Inferior parietal cortex (tissue), 1 donor: ENCODE measurements at regions not wholly inside any gene's neighbourhood (a gene's known extent, or its start where the extent isn't known, plus 50 kb on each side); places are given as distances from the start of the nearest gene placed in this dataset.

Experiments
- DNase-seq: peaks from one replicate; pipeline ENCODE4 v3.0.0-alpha.2; 2016; ENCODE audit errors: extremely low spot score

DNA sequence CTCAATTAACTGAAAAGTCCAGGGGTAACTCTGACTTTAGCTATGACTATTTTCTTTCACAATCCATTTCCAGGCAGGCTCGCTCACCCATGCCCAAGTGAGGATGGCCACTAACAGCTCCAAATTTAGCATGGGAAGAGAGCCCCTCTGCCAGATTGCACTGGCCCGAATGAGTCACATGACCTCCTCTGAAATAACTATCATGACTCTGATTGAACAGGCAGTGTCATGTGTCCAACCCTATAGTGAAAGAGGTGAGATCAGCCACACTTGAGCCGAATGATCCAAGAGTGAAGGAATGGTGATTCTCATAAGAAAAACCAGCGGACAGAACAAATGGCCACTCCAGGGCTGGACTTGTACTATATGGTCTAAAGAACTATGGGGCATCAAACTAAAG, 242.3 kb downstream of the NSG2 start:
- no peak for DNase-seq

DNA sequence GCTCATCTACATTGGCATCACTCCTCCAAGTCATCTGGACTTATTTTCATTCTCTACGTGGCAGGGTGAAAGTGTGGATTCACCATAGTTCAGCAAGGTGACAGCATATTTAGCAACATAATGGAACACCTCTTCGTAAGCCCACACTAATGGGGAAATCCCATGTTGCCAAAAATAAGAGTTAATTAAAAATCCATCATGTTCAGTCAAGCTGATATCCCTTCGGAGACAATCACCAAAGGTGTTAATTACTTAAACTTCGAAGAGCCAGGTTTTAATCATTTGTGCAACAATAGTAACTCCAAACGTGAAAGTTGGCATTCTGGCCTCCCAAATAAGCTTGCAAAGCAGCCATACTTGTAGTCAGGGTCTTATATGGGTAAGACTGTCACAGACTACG, 242.9 kb downstream of the NSG2 start:
- no peak for DNase-seq

DNA sequence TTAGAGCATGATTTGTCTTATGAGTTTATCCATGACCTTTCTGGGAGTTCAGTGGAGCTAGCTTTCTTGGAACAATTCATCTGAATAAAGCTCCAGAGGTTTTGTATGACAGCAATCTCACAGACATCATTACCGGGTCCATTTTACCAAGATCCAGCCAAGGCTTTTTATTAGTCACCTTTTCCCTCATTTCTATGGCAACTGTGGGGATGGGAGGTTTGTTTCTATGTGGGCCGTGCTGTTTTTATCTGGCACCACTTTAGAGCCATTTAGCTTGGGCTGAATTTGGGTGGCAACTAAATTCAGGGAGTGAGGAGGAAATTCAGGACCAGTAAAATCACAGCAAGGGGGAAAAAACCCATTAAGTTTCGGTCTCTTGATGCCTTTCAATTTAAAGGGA, 245.7 kb downstream of the NSG2 start:
- DNase-seq = no peak

DNA sequence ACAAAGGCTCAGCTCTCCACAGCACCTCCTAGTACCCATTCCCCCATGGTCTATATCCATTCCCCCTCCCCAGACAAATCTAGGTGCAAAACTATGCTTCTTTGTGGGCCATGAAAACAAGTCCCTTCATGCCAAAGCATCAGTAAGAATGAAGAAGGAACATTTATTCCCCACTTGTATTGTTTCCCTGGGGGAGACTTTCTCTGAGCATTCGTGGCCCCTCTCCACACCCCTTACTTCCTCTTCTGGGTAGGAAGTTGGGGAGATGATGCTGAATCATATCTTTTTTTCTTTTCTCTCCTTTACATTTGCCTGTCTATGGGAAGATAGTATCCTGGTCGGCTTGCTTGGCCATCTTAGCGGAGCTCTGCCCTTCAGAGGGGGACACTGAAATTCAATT, 246.8 kb downstream of the NSG2 start:
- DNase-seq = no peak

DNA sequence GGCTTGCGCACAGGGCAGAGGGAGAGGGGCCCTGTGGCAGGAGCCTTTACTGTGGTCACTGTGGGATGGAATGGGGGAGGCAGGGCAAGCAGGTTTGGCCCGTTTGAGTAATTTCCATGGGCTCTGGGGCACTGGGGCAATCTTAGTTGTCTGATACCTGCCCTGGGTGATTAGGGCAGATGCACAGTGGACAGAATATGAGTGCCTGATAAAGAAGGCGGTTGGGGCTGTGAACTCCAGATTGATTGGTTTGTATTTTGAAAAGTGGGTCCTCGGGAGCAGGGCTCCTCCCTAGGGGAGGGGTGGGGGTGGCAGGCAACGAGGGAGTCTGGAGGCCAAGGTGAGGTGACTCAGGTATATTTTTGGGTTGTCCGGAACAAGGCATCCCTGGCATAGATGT, 247.5 kb downstream of the NSG2 start:
- no peak for DNase-seq

DNA sequence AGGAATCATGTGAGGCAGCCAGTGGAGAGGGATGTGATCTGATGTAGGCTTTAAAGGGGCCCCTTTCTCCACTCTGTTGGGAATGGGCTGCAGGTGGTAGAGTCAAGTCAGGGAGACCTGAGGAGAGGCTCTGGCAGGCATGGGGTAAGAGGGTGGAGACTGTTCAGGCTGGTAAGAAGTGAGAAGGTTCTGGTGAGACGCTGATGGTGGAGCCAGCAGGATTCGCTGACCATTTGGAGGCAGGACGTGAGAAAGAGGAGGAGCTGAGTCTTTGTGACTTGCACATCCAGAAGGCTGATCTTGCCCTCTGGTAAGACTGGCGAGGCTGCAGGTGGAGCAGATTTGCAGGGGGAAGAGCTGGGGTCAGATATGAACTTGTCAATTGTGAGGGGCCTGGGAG, 248.0 kb downstream of the NSG2 start:
- no peak for DNase-seq

DNA sequence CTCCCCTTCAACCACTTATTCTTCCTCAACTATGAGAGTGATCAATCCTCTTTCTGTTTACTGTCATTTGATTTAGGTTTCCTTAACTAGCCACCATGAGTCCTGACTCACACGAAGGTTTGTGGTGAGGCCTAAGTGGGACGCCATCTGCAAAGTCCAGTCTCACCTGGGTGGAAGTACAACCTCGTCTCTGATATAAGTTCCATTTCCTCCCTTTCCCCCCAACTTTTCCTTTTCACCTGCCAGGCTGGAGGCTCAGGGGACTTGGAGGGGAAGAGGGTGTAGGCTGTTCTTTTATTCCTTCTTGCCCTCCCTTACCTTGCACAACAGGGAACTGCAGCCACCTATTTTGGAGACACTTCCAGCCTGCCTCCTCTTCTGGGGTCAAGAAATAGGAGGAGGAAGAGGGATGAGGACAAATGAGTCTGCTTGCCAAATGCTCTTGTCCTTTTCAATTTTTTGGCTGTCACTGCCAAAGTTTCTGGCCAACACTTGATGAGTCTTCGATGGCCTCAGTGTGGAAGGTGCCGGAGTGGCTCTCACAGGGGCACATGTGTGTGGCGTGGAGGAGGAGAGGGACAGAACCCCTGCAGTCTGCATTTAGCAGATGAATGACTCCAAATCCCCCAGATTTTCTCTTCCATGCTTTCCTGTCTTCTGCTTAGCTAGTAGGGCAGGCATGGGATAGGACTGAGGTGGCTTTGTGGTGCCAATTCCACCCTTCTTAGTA, 249.6 kb downstream of the NSG2 start:
- no peak for DNase-seq

DNA sequence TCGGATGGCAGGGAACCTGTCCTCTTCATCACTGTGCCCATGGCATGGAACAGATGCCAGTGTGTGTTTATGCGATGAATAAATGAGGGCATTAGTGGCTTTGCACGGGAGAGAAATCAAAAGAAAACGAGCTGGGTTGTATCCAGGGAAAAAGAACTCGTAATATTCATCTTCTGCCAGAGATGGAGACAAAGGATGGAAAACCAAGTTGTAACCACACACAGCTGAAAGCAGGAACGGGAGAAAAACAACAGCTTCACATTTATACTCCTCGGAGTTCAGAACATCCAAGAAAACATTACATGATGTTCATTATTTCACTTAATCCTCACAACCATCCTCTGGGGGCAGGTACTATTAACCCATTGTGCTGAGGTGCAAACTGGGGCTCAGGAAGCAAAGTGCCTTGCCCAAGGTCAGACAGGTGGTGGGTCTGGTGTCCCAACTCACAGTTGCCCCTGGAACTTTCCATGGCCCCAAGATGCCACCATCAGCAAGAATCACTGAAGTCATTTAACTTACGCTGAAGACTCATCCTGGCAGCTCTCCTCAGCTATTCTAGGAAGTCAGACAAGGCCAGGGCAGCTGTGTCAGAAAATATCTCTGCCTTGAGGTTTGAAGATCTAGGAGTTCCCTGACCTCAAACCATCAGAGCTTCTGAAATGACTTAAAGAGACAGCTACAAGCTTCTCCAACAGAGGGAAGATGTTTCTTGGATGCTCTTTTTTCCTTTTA, 250.4 kb downstream of the NSG2 start:
- DNase-seq = no peak

DNA sequence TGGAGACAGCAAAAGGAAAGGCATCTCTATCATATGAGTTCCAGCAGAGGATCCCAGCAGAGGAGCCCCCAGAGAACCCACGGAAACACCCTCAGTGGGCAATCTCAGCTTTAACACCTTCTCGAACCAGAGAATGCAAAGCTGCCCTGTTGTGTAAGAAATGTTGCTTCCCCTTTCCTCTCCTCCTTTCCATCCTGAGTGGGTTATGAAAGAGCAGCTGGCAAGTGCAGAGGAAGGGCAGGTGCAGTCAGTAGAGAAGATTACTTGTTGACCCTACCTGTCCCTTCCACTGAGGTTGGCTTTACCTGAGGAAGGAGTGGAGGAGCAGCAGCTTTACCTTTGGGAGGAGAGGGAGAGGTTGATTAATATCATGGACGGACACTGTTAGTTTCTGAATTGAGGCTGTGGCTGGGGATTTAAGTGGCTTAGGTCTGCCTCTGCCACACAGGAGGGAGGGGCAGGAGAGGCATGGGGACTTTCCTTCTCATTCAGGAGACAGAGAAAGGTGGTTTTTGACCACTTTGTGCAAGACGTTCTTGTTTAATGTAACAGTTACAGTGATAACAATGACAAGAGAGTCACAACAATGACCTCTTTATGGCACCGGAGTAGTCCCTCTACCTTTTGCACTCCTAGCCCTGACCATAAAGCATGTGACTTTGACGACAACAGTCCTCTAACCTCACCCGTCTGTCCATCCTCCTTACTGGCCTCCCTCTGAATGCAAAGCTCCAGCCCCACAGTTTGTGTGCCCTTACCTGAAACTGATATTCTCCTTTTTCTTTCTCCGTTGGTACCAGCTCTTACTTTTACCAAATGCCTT, 254.8 kb downstream of the NSG2 start:
- DNase-seq = no peak

DNA sequence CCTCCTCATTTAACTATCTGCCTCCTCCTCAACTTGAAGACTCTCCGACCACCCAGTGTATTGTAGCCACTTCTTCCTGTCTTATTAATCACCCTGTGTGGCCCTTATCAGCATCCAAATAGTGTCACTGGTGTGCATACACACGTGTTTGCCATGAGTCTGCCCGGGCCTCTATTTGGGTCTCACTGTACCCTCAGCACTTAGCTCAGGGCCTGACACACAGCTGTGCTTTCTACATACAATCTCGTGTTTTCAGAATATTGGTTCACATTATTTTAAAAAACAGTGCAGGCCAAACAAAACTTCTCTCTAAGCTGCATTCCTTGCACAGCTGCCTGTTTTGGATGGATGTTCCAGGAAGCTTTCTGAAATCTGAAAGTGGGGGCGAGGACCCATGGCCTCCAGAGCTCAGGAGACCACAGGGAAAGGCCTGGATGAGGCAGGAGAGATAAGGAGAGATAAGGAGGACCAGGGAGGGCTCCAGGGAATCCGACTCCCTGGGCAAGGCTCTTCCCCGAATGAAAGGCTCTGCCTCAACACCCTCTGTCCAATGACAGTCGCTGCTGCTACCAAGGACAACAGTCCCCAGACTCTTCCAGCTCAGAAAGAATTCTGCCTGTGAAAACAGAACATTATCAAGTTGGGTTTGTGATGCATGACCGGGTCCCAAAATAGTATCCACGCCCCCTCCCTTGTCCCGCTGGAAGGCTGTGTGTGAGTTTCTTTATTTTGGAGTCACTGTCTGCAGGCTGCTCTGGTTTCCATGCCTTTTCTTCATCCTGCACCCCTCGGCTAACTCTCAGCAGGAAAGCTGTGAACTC, 255.6 kb downstream of the NSG2 start:
- no peak for DNase-seq

DNA sequence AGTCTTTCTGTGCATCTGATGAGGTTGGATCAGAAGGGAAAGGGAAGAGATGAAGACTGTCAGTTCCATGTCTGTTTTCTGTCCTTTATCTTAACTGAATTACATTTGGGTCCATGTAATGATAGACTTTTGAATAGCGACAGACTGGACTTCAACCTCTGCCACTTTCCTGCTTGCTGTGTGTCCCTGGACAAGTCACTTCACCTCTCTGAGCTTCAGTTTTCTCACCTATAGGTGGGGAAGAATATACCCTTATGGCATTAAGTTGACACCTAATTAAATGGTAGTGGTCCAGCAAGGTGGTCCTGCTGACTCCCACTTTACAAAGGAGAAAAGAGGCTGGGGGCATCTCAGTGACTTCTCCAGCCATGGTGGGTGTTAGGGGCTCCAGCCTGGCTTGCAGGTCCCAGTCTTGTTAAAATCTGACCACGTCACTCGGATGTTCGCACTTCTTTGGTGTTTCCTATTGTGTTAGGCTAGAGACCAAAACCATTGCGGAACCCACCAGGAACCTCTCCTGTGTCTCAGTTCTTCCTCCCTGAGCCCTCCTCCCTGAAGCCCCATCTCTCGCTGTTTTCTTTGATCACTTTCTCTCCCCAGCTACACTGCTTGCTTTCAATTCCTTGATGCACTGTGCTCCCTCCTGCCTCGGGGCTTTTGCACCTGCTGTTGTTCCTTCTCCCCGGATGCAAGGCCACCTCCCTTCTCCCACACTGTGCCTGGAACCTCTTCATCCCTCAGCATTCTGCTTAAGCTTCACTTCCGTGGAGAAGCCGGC, 256.5 kb downstream of the NSG2 start:
- no peak for DNase-seq

DNA sequence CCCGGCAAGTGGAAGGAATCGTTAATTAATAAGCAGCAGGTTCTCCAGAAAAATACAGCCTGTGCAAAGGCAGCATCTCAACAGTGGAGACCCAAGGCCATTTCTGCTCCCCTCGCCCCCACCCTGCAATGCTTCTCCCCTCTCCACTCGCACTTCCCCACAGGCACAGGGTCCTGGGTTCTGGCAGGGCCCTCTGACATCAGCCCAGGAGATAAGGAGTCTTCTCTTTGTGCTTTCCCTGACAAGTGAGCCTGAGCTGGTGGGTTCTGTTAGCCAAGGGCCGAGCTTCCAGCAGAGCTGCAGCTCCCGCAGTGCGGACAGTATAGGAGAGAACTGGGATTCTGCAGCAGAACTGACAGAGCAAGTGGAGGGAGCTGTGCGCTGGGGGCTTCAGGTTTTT, 257.5 kb downstream of the NSG2 start:
- no peak for DNase-seq

DNA sequence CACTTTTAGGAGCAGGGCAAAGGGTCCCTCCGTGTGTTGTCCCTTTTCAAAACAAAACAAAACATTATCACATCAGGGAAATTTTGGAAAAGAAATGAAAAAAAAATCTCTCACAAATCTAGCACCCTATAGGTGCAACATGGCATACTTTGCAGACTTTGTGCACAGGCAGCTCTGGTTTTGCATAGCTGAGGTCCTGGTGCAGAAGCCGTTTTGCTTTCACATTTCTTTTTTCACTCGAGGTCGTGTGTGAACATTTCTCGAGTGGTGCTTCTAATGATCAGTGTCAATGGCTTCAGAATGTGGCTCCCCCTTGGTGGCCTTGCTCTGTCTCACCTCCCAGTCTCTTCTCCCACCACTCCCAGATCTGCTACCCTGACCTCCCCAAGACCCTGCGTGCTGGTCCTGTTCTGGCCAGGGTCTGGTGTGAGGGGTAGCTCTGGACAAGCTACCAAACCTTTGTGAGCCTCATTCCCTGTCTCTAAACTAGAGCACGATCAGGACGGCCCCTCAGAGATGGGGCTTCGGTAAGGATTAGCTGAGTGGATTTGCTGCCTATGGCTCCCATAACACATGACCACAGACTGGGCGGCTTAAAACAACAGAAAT, 258.0 kb downstream of the NSG2 start:
- DNase-seq = no peak

DNA sequence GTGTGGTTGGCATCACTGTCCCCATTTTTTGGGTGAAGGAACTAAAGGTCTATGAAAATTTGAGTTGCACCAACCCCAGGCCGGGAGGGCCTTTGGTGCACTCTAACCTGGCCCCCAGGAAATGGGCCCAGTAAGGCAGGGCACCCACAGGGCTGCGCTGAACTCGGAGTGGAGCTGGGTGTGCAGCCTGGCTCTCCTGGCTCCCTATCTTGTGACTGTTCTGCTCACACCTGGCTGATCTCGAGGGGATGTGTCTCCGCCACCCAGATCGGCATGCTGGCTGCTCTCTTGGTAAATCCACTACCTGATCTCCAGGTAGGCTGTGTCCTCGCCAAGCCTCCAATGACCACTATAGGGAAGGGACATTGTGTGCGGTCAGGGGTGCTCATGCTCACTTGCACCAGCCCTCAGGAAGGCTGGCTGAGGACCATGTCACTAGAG, 259.8 kb downstream of the NSG2 start:
- DNase-seq = no peak

DNA sequence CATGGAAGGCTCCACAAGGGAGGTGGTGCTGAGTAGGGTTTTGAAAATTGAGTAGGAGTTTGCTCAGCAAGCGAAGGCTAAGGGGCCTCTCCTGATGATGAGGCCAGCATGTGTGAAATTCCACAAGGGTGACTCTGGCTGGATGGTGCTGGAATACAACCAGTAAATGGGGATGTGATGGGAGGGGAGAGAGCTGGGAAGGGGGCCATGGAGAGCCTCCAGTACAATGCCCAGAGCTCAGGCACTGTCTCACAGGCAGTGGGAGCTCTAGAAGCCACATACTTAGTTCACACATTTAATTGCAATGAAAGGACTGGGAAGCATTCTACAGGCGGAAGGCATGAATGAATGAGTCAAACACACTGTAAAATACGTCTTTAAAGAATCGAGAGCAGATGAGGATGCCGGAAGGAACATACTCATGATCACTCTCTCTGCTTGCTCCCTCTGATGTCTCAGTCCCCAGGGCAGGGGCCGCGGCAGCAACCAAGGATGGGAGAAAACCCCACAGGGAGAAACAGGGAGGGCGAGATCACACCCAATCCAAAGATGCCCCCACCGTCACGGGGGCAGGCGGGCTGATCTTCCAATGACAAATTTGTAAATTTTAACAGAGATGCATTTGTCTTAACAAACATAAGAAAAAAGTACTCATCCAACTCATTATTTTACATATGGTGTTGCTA, 261.0 kb downstream of the NSG2 start:
- DNase-seq = no peak

DNA sequence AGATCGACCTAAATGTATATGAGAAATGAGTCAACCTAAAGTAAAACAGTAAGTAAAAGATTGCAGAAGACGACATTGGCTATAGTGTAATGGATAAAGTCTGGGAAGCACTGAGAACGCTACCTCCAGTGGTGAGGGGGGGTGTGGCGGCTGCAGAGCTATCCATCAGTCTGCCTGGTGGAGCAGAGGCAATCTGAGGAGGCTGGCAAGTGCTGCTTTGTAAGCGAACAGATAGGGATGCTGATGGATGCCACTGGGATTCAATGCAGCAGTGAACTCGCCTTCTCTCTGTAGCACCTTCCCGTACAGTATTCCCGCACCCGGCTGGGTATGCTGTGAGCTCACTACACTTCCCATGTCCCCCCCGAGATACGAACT, 261.5 kb downstream of the NSG2 start:
- DNase-seq = no peak

DNA sequence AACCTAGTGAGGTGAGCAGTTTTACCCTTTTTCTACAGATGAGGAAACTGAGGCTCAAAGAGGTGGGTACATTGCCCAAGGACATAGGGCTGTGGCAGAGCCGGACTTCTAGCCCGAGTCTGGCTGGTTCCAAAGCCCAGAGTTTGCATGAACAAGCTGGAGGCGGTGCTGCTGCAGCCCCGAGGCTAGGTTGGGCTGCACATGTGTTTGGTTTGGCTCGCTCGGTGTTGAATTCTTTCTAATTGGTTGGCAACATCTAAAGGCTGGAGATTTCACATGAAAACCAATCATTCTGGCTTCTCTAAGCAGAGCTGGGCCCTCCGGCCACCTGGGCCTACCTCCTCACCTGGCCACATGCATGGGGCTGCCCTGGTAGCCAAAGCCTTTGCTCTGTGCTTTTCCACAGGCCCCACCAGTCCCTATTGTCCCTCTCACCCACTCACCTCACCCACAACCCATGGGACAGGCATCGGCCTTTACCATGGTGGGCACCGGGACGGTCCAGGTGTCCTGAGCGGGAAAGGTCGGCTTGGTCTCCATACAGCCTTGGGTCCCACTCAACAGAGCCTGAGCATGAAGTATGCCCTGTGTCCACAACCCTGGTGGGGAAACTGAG, 262.3 kb downstream of the NSG2 start:
- DNase-seq = no peak

DNA sequence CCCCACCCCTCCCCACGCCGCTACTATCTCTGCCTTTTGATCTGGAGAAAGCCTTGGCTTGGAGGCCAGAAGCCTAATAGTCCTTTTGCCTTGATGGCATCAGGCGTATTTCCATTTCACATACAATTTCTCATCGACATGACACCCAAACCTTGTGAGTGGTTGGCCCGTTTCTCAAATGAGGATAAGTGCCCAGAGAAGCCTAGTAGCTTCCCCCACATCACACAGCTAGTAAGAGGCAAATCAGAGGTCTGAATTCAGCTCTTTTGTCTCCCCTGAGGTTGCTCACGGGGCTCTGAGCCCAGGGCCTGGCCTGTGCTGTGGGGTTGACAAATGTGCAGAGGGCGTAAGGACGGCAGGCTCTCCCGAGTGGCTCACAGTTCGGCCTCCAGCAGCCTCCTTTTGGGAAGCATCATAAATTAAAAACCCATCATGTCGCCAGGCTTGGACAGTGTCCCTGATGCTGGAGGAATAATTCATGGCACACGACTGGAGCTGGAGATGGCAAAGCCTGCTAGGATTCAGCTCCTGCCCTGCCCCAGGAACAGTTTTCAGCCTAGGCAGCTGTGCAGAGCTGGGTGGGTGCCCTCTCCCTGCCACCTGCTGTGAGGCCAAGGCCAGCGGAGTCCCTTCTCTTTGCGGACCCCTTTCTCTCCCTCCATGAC, 263.8 kb downstream of the NSG2 start:
- DNase-seq = no peak

DNA sequence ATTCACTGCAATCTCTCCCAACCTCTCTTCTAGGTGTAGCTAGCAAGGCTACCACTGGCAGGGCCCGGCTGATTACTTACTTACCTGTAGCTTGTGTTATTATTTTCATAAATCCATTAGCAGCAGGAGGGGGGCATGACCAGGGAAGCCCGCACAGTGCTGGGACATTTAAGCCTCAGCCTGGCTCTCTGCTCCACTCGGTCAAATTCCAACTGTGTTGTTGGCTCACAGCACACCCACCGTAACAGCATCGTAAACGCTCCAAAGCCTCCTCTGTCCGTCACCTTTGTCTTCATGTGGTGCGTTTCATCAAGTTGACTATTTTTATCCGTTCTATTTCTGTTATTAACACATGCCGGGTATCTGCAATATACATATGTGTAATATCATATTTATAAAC, 264.7 kb downstream of the NSG2 start:
- no peak for DNase-seq
